Activated CD4-positive, alpha-beta T cell treated with anti-CD3 and anti-CD28 coated beads, Interleukin-2, Interleukin-4, amounts not matched to agents 100 ng/mL and 50 ng/mL, durations not matched to agents 16 hours and 8 hours (primary cell): ENCODE measurements at regions not wholly inside any gene's neighbourhood (a gene's known extent, or its start where the extent isn't known, plus 50 kb on each side); places are given as distances from the start of the nearest gene placed in this dataset.
A peak's percentile ranks its signal among the peaks of the same experiment; 100 is the strongest.
"Not testable (repeated sequence)": the region's sequence is repeated elsewhere in the genome, so short reads cannot be mapped to it uniquely, and the experiment has no call there.

Experiments used
- DNase-seq: peaks from one replicate; pipeline ENCODE4 v3.0.0-alpha.2; 2020; ENCODE audit warnings: low spot score

DNA sequence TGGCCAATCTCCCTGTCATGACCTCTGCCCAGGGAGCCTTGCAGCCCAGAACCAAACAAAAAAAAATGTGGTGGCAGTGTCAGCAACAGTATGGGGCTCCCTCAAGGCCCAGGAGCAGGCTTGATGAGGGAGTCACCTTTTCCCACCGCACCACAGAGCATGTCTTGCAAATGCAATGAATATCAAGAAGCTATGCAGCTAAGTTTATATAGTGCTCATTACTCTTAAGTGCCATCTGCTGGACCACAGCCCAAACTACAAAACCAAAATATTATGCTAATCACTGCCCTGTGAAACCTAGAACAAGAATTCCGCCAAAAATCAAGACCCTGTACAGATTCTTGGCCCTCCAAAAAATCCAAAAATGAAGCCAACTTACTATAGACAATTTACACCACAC lies 65.9 kb downstream of the PABPC5 start:
- not testable (repeated sequence) for DNase-seq

DNA sequence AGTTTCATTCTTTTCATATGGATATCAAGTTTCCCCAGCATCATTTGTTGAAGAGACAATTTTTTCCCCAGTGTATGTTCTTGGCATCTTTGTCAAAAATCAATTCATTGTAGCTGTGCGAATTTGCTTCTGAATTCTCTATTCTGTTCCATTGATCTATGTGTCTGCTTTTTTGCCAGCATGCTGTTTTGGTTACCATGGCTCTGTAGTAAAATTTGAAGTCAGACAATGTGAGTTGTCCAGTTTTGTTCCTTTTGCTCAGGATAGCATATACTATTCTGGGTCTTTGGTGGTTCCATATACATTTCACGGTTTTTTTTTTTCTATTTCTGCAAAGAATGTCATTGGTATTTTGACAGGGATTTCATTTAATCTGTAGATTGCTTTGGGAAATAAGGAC lies 95.6 kb downstream of the PABPC5 start:
- DNase-seq = not testable (repeated sequence)

GRCh38 chrX:91563127-91563526 lies 128.5 kb downstream of the PABPC5 start:
- DNase-seq = peak; percentile 9
